ENCODE measurements at regions not wholly inside any gene's neighbourhood (a gene's known extent, or its start where the extent isn't known, plus 50 kb on each side); places are given as distances from the start of the nearest gene placed in this dataset.
"Not testable (repeated sequence)": the region's sequence is repeated elsewhere in the genome, so short reads cannot be mapped to it uniquely, and the experiment has no call there.

- DNase-seq, result not testable (repeated sequence)
Measured at GRCh38 chr7:76971201-76971600, 61.0 kb downstream of the SPDYE17 start.

- not testable (repeated sequence) for DNase-seq
Measured at GRCh38 chr7:76969892-76970291, 62.3 kb downstream of the SPDYE17 start.

- not testable (repeated sequence) for DNase-seq
Measured at GRCh38 chr7:76965731-76966548, 66.2 kb downstream of the SPDYE17 start.

- not testable (repeated sequence) for DNase-seq
Measured at GRCh38 chr7:76964050-76964449, 68.1 kb downstream of the SPDYE17 start.

GRCh38 chr7:76963061-76963460 is 69.1 kb downstream of the SPDYE17 start:
- DNase-seq, result not testable (repeated sequence)

GRCh38 chr7:76960400-76960986 is 71.7 kb downstream of the SPDYE17 start:
- DNase-seq, result not testable (repeated sequence)

- DNase-seq, result not testable (repeated sequence)
Measured at GRCh38 chr7:76959573-76960399, 72.4 kb downstream of the SPDYE17 start.

GRCh38 chr7:76956531-76956930 is 75.6 kb downstream of the SPDYE17 start:
- DNase-seq, result not testable (repeated sequence)

GRCh38 chr7:76955124-76955523 is 77.0 kb downstream of the SPDYE17 start:
- DNase-seq, result not testable (repeated sequence)

GRCh38 chr7:76944603-76945002 is 87.6 kb downstream of the SPDYE17 start:
- not testable (repeated sequence) for DNase-seq

GRCh38 chr7:76941809-76942765 is 90.1 kb downstream of the SPDYE17 start:
- not testable (repeated sequence) for DNase-seq

- not testable (repeated sequence) for DNase-seq
Measured at GRCh38 chr7:76937781-76938180, 94.4 kb downstream of the SPDYE17 start.

- DNase-seq, result not testable (repeated sequence)
Measured at GRCh38 chr7:76937330-76937729, 94.8 kb downstream of the SPDYE17 start.

GRCh38 chr7:76936346-76936745 is 95.8 kb downstream of the SPDYE17 start:
- DNase-seq, result not testable (repeated sequence)

GRCh38 chr7:76934711-76935110 is 97.5 kb downstream of the SPDYE17 start:
- not testable (repeated sequence) for DNase-seq

GRCh38 chr7:76932957-76933356 is 99.2 kb downstream of the SPDYE17 start:
- DNase-seq, result not testable (repeated sequence)

GRCh38 chr7:76931441-76931840 is 100.7 kb downstream of the SPDYE17 start:
- DNase-seq, result not testable (repeated sequence)

GRCh38 chr7:76930416-76930815 is 101.7 kb downstream of the SPDYE17 start:
- not testable (repeated sequence) for DNase-seq

GRCh38 chr7:76928751-76929150 is 103.4 kb downstream of the SPDYE17 start:
- not testable (repeated sequence) for DNase-seq

- DNase-seq, result not testable (repeated sequence)
Measured at GRCh38 chr7:76927741-76928393, 104.3 kb downstream of the SPDYE17 start.

GRCh38 chr7:76926416-76926815 is 105.7 kb downstream of the SPDYE17 start:
- not testable (repeated sequence) for DNase-seq
